ENCODE measurements at regions not wholly inside any gene's neighbourhood (a gene's known extent, or its start where the extent isn't known, plus 50 kb on each side); places are given as distances from the start of the nearest gene placed in this dataset.
A peak's percentile ranks its signal among the peaks of the same experiment; 100 is the strongest.

- DNase-seq = no peak
These were observed 181.0 kb upstream of the GLI2 start for GRCh38 chr2:120554625-120555032.

GRCh38 chr2:120555092-120555491, 180.6 kb upstream of the GLI2 start:
- no peak for DNase-seq

GRCh38 chr2:120556911-120557310, 178.8 kb upstream of the GLI2 start:
- DNase-seq = no peak

- no peak for DNase-seq
These were observed 176.8 kb upstream of the GLI2 start for GRCh38 chr2:120558847-120559246.

DNA sequence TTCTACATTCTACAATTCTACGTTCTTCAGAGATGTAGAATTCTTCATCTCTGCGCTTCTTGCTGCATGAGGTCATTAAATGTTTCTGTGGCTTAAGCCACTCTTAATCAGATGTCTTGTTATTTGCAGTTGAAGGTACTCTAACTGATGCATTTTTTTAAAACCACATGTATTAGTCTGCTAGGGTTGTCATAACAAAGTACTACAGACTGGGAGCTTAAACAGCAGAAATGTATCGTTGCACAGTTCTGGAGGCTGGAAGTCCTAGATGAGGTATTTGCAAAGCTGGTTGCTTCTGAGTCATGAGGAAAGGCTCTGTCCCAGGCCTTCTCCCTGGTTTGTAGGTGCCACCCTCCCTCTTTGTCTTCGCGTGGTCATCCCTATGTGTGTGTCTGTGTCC, 176.3 kb upstream of the GLI2 start:
- no peak for DNase-seq

- no peak for DNase-seq
These were observed 175.3 kb upstream of the GLI2 start for GRCh38 chr2:120560330-120560729.

- DNase-seq = peak; percentile 0
These were observed 174.2 kb upstream of the GLI2 start for GRCh38 chr2:120561379-120562035.

- DNase-seq = no peak
These were observed 173.3 kb upstream of the GLI2 start for GRCh38 chr2:120562218-120563005.

DNA sequence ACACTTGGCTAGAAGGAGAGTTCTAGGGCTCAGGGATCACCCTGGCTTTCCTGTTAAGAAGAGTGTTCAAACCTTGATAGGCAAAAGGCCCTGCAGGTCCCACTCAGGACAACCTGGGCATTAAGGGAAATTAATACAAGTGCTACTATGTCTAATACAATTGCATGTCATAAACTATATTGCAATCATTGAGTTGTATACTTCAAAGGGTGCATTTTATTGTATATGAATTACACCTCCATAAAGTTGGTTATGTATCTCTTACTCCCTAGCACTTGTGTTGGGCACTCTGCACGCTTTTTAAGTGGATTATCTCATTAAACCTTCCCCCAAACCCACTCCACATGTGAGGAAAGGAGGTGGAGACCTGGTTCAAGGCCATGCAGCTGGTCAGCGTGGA, 172.1 kb upstream of the GLI2 start:
- DNase-seq = no peak

- peak; percentile 84 for DNase-seq
These were observed 171.2 kb upstream of the GLI2 start for GRCh38 chr2:120564213-120565094.

GRCh38 chr2:120565095-120565460, 170.6 kb upstream of the GLI2 start:
- no peak for DNase-seq

- DNase-seq = no peak
These were observed 169.7 kb upstream of the GLI2 start for GRCh38 chr2:120565929-120566328.

DNA sequence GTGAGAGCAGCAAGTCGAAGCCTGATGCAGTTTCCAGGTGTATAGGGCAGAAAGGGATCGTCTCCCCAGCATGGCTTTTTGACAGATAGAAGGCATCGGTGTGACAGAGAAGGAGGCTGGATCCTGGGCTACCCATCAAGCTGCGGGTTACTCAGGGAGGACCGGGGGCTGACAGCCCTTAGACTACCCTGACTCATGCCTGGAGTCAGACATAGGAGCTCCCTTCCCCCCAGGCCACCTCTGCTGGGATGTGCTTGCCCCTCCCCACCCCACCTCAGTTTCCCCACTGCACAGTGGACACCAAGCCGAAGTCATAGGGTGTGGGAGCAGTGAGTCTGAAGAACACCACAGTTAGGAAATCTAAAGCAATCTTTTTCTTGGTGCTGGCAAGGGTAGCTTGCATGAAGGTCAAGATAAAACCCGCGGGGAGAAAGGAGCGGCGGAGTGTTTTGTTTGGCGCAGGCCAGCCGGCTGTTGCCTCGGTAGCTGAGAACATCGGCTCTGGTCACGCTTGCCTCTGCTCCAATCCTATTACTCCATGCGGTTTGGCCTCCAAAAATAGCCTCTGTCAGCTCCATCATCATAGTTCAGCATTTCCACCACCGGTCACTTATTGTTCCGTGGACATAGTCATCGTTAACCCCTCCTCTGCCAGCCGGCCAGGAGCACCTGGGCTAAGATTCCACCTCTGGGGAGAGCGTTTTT, 169.2 kb upstream of the GLI2 start:
- DNase-seq = no peak

DNA sequence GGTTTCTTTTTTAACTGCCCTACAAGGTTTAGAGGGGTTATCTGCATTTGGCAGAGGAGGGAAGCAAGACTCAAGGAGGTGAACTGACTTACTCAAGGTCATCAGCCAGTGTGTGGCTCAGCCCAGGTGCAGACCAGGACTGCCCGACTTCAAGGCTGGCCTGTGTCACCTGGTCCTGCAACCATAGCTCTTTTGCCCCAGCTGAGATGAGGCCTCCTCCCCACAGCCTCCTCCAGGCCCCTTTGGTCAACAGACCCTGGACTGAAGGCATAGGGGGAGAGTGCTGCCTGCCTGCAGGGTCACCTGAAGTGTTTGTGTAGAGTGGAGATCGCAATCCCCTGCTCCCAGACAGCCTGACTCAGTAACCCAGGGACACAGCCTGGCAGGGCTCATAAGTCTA, 168.5 kb upstream of the GLI2 start:
- no peak for DNase-seq

DNA sequence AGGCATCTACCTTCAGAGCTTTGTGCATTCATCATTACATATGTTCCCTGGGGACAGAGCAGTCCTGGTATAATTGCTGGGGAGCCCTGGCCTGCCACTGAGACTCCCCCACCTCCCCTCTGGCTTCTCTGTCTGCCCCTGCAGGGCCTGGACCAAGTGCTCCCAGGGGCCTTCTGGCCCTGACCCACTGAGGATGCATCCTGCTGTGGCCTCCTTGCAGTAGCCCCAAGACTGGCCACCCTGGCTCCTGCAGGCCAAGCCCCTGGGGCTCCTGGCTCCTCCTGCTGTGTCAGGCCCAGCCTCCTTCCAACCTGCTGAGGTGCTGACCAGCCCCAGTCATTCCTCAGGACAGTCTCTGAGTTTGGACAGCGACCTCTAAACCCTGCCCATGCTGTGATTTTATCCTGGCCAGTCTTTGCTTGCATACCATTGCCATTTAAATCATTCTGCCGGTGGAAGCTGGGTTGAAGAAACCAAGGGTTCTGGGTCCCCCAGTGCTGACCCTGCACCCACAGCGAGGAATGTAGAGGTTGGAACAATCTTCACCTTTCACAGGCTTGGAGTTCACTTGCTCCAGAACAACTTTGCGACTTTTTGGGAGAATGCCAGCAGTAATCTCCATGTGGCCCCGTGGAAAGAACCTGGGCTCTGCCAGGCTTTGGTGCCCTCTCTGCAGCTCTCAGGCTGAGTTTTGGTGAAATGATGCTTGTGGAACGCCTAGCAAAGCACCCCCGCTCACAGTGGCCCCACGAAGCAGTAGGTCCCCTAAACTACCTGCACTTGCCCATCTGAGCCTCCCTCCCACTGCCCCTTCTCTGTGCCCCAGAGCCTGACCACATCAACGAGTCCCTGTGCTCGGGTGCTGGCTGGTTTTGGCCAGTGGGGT, 167.3 kb upstream of the GLI2 start:
- DNase-seq = no peak

- no peak for DNase-seq
These were observed 166.7 kb upstream of the GLI2 start for GRCh38 chr2:120568975-120569268.

- DNase-seq = no peak
These were observed 165.7 kb upstream of the GLI2 start for GRCh38 chr2:120570001-120570400.

DNA sequence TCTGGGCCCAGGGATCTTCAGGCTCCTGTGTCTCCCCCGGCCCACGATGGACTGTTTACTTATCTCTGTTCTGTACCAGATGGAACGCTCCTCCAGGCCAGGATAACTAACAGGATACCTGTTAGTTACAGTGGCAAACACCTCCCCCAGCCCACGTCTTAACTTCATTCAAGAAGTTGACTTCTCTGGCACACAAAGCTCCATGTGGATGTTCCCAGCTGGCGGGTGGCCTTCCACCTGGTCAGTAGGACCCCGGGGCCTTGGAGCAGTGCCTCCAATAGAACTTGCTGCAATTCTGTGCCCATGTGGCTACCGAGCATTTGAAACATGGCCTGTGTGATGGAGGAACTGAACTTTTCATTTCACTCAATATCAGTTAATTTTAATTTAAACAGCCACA, 165.1 kb upstream of the GLI2 start:
- no peak for DNase-seq

DNA sequence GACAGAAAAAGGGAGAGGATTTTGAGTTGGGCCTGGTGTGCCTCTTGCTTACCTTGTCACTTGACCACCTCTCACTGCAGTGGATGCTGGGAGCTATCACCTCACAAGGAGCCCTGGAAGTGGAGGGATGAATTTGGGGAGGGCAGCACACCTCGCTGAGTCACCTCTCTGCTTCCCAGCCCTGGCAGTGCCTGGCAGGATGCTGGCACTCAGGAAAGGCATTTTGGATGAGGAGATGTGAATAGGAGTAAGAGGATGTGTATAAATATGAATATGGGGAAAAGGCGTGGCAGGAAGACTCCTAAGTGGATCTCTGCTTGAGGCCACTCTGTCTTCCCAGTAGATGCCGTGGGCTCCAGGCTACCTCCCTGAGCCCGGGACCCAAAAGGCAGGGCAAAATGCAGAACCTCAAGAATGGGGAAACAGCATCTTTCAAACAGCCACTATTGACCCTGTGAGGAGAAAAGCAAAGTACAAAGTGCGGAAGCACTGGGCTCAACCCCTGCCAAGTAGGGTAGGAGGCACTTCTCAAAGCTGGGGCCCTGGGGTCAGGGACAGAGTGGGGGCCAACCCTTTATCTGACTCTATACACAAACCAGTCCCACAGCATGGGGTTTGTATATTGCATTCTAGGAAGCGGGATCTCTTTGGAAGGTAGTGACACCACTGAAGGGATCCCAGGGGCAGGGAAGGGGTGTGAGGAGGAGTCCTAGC, 164.5 kb upstream of the GLI2 start:
- no peak for DNase-seq

DNA sequence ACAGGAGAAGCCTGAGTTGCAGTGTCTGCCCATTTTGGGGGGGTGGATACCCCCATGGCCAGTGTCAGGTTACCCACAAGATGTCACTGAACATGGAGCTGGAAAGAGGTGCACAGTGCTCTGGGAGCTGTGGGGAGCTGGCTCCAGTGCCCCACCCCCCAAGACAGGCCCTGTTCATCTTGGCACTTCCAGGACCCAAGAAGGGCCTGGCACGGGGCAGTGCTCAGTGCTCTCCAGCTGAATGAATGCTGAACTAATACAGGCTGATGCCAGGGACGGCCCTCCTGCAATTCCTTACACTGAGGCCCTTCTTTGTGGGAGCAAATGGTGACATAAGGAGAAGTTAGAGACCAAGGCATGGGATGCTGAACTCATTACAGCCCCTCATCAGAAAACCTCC, 163.4 kb upstream of the GLI2 start:
- DNase-seq = no peak

DNA sequence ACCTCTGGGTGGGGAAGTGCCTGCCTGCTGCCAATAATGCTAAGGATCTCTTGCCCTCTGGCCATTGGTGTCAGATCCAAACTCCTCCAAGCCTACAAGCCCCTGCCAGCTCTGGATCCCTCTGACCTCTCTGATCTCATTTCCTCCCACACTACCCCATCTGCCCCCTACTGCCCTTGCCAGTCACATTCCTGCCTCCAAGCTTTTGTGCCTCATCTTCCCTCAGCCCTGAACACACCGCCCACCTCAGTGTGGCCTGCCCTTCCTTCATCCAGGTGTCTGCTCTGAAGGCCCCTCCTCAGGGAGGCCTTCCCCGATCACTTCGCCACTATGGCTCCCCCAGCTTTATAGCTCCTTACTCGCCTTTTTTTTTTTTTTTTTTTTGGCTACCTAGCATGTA, 161.0 kb upstream of the GLI2 start:
- no peak for DNase-seq

DNA sequence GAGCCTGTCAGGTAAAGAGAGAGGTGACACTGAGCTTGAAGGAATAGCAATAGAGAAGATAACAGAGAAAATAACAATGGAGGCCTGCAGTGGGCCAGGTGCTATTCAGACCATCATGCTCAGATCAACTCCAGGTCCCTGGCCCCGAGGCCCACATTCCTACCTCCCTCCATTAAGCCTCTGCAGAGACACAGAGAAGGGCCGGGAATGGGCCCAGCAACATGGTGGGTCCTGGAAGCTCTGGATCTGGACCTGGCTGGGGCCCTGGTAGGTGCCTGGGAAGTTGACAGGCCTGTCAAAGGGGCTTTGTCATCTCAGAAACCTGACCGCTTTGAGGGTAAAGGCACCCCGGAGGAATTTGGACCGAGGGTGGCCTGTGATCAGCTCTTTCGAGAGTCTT, 159.7 kb upstream of the GLI2 start:
- no peak for DNase-seq
